LoVo (cell line): ENCODE measurements at regions not wholly inside any gene's neighbourhood (a gene's known extent, or its start where the extent isn't known, plus 50 kb on each side); places are given as distances from the start of the nearest gene placed in this dataset.

Experiments
- DNase-seq: peaks from one replicate; pipeline ENCODE4 v3.0.0-alpha.2; 2016; ENCODE audit warnings: low spot score

- no peak for DNase-seq
Observed at GRCh38 chr11:103624708-103625623, 411.5 kb upstream of the DDI1 start.

GRCh38 chr11:103625624-103625965 is 410.8 kb upstream of the DDI1 start:
- no peak for DNase-seq

GRCh38 chr11:103628121-103628520 is 408.3 kb upstream of the DDI1 start:
- no peak for DNase-seq

GRCh38 chr11:103631841-103632240 is 404.6 kb upstream of the DDI1 start:
- DNase-seq, result no peak

- no peak for DNase-seq
Observed at GRCh38 chr11:103633068-103633788, 403.2 kb upstream of the DDI1 start.

- no peak for DNase-seq
Observed at GRCh38 chr11:103633819-103634590, 402.4 kb upstream of the DDI1 start.

- no peak for DNase-seq
Observed at GRCh38 chr11:103636232-103636631, 400.2 kb upstream of the DDI1 start.

GRCh38 chr11:103637295-103637694 is 399.1 kb upstream of the DDI1 start:
- no peak for DNase-seq

- DNase-seq, result no peak
Observed at GRCh38 chr11:103637831-103638230, 398.6 kb upstream of the DDI1 start.

GRCh38 chr11:103644676-103645075 is 391.8 kb upstream of the DDI1 start:
- DNase-seq, result no peak

GRCh38 chr11:103648054-103648453 is 388.4 kb upstream of the DDI1 start:
- no peak for DNase-seq

GRCh38 chr11:103648670-103649400 is 387.6 kb upstream of the DDI1 start:
- no peak for DNase-seq

- DNase-seq, result no peak
Observed at GRCh38 chr11:103649401-103649895, 387.0 kb upstream of the DDI1 start.

GRCh38 chr11:103650330-103650729 is 386.1 kb upstream of the DDI1 start:
- no peak for DNase-seq

GRCh38 chr11:103651341-103651998 is 385.0 kb upstream of the DDI1 start:
- no peak for DNase-seq

GRCh38 chr11:103652013-103652412 is 384.4 kb upstream of the DDI1 start:
- DNase-seq, result no peak

- DNase-seq, result no peak
Observed at GRCh38 chr11:103656382-103656781, 380.1 kb upstream of the DDI1 start.

GRCh38 chr11:103659206-103659618 is 377.2 kb upstream of the DDI1 start:
- no peak for DNase-seq

- DNase-seq, result no peak
Observed at GRCh38 chr11:103659743-103660142, 376.7 kb upstream of the DDI1 start.

GRCh38 chr11:103661185-103661584 is 375.3 kb upstream of the DDI1 start:
- no peak for DNase-seq

- no peak for DNase-seq
Observed at GRCh38 chr11:103661991-103662390, 374.4 kb upstream of the DDI1 start.
